Lung (tissue), 11 donors: ENCODE measurements at regions not wholly inside any gene's neighbourhood (a gene's known extent, or its start where the extent isn't known, plus 50 kb on each side); places are given as distances from the start of the nearest gene placed in this dataset.

ENCODE experiments used
- ATAC-seq: fragments of 200-7000 bp; cut with Tn5 transposase; one replicate; pipeline ENCODE4 v1.9.1; 2020; ENCODE audit warnings: moderate number of reproducible peaks; ENCODE audit not compliant: insufficient read depth, low FRiP score
- DNase-seq, 3 donors: peaks; one replicate each; pipeline ENCODE4 v3.0.0-alpha.2; 2013 to 2017
- H3K27ac ChIP-seq, 2 donors: one replicate each; pipeline ENCODE4 v1.5.1; 2013; ENCODE audit warnings: mild to moderate bottlenecking in 2 of 2, moderate library complexity in 2 of 2, control low read depth in 1 of 2, inconsistent platforms in 1 of 2, low read depth in 1 of 2, low read length in 1 of 2
- H3K27me3 ChIP-seq, 3 donors: one replicate each; pipeline ENCODE4 v1.5.1; 2013; ENCODE audit warnings: low read length in 2 of 3; ENCODE audit not compliant: control insufficient read depth in 3 of 3, insufficient read depth in 3 of 3
- H3K36me3 ChIP-seq, 4 donors: one replicate each; pipeline ENCODE4 v1.5.1; 2013; ENCODE audit warnings: low read length in 4 of 4, mild to moderate bottlenecking in 1 of 4, moderate library complexity in 1 of 4; ENCODE audit not compliant: control insufficient read depth in 4 of 4, insufficient read depth in 4 of 4
- H3K4me1 ChIP-seq, 5 donors: one replicate each; pipeline ENCODE4 v1.5.1; 2013; ENCODE audit warnings: low read length in 5 of 5, mild to moderate bottlenecking in 2 of 5, moderate library complexity in 1 of 5; ENCODE audit not compliant: control insufficient read depth in 5 of 5, insufficient read depth in 5 of 5
- H3K4me3 ChIP-seq: one replicate; pipeline ENCODE4 v1.5.1; 2013; ENCODE audit warnings: mild to moderate bottlenecking, control low read depth, moderate library complexity
- H3K9ac ChIP-seq, 2 donors: one replicate each; pipeline ENCODE4 v1.5.1; 2013; ENCODE audit warnings: low read length in 2 of 2, control low read depth in 1 of 2; ENCODE audit not compliant: insufficient read depth in 1 of 2
- H3K9me3 ChIP-seq, 4 donors: one replicate each; pipeline ENCODE4 v1.5.1; 2013; ENCODE audit warnings: low read length in 3 of 4, mild to moderate bottlenecking in 1 of 4, moderate library complexity in 1 of 4; ENCODE audit not compliant: control insufficient read depth in 4 of 4, insufficient read depth in 3 of 4
- WGBS, 2 donors: extraction: QIAGEN DNeasy Blood & Tissue Kit; methylation state at CpG; one replicate each; pipeline ENCODE4 v1.1.7; 2013; 5-methylcytosine and 5-hydroxymethylcytosine counted together
- TF ChIP-seq, protein P1 (sequence below): IDR thresholded peaks from 2 replicates; pipeline ENCODE4 v1.5.1; 2012; ENCODE audit warnings: mild to moderate bottlenecking; ENCODE audit errors: control extremely low read depth, extremely low read depth
- donor health status: control.
- donor health status: control.
- donor health status: Bipolar disorder and iron deficiency.
- donor health status: healthy.
- donor health status: DM: yes; HTN: yes; CAD: no.

DNA sequence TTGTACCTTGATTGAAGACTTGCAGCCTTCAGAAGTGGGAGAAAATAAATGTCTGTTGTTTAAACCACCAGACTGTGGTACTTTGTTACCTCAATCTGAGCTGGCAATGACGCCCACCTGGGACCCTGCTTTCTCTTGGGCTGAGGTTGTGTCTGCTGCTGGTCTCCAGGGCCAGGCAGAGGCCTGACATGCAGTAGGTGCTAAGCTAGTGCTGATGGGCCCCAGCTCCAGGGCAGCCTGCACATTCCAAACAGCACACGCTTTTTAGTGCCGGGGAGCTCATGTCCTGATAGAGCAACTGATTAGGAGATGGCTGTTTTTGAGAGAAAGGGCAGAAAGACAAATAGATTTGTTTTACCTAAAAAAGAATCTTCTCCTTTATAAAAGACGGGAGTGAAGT is 664.0 kb upstream of the HS6ST1 start:
- TF ChIP-seq, protein P1, sequence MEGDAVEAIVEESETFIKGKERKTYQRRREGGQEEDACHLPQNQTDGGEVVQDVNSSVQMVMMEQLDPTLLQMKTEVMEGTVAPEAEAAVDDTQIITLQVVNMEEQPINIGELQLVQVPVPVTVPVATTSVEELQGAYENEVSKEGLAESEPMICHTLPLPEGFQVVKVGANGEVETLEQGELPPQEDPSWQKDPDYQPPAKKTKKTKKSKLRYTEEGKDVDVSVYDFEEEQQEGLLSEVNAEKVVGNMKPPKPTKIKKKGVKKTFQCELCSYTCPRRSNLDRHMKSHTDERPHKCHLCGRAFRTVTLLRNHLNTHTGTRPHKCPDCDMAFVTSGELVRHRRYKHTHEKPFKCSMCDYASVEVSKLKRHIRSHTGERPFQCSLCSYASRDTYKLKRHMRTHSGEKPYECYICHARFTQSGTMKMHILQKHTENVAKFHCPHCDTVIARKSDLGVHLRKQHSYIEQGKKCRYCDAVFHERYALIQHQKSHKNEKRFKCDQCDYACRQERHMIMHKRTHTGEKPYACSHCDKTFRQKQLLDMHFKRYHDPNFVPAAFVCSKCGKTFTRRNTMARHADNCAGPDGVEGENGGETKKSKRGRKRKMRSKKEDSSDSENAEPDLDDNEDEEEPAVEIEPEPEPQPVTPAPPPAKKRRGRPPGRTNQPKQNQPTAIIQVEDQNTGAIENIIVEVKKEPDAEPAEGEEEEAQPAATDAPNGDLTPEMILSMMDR = no peak
- H3K27me3 ChIP-seq = no peaks in the 10 kb centered on the region

DNA sequence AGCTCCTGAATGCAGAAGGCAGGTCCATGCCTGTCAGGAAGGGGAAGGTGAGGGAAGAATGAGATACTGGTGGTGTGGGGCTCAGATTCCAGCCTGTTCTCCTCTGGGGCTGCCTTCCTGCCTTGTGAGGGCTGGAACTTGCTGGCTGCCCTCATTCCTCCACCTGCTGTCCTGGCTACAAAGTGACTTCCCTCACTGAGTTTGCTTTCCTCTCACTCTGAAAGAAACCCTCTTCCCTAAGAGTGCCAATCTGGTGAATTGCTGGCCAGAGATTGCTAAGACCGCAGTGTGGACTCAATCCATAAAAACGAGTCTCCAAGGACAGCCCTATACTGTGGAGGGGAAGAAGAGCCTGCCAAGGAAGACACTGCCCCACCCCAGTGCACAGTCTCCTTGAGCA is 664.4 kb upstream of the HS6ST1 start:
- TF ChIP-seq, protein P1 = no peak

More for the DNA sequence above, 664.0 kb upstream of the HS6ST1 start:
- Histone ChIP-seq H3K9ac (no peak overlapping the region), H3K9me3 (no peaks in the 10 kb centered on the region), H3K4me3 (no peak overlapping the region), H3K27ac (no peak overlapping the region), H3K4me1 (no peaks in the 10 kb centered on the region), H3K36me3 (no peaks in the 10 kb centered on the region)
- WGBS, 2 donors = 82 to 91% methylated on average over 4 of the region's 4 CpGs
- ATAC-seq = no peak
- no peak for DNase-seq

DNA sequence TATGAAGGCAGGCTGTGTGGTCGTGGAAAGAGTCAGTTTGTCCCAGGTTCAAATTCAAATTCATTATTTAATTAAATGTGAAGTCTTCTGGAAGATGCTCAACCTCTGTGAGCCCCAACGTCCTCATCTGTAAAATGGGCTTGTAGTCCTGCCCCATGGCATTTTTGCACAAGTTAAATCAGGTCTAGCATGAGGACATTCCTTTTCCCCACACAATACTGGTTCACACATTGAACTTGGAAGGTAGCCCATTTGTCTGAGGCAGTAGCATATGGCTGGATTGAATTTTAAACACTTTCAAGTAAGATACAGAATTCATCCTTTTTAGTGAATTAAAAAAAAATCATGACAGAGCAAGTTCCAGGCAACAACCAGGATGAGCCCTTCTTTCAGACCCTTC is 665.4 kb upstream of the HS6ST1 start:
- H3K4me3 ChIP-seq = no peak overlapping the region
- no peak overlapping the region for H3K27ac ChIP-seq
- H3K9ac ChIP-seq = no peak overlapping the region
- H3K36me3 ChIP-seq = no peaks in the 10 kb centered on the region
- no peak for DNase-seq
- no peaks in the 10 kb centered on the region for H3K4me1 ChIP-seq
- H3K9me3 ChIP-seq = no peaks in the 10 kb centered on the region
- ATAC-seq = no peak
- H3K27me3 ChIP-seq = no peaks in the 10 kb centered on the region
- TF ChIP-seq, protein P1 = no peak
- WGBS, 2 donors = 72 to 76% methylated on average over 2 of the region's 2 CpGs

More for the DNA sequence above, 664.4 kb upstream of the HS6ST1 start:
- ATAC-seq = no peak
- no peaks in the 10 kb centered on the region for H3K9me3 ChIP-seq
- no peaks in the 10 kb centered on the region for H3K27me3 ChIP-seq
- WGBS, 2 donors = 54 to 78% methylated on average over 2 of the region's 2 CpGs
- no peak overlapping the region for H3K27ac ChIP-seq
- no peaks in the 10 kb centered on the region for H3K4me1 ChIP-seq
- no peak overlapping the region for H3K9ac ChIP-seq
- no peaks in the 10 kb centered on the region for H3K36me3 ChIP-seq
- no peak overlapping the region for H3K4me3 ChIP-seq
- no peak for DNase-seq

DNA sequence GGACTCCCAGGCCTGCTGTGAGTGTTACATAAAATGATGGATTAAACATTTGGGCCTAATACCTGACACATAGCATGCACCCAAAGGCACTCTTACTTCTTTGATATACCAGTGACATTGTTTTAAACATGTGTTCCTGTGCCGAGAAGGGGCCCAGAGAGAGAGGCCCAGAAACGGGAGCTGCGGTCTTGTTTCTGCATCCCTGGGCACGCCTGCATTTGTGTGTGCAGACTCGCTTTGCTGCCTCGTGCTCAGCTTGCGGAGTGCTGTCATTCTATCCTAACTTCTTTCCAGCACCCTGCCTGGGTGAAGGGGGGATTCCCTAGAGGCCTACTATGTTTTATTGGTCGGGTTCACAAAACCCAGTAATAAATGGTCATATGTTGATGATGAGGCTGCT is 666.2 kb upstream of the HS6ST1 start:
- no peak for ATAC-seq
- WGBS, 2 donors = 88 to 90% methylated on average over 8 of the region's 8 CpGs
- Histone ChIP-seq H3K9ac (no peak overlapping the region), H3K9me3 (no peaks in the 10 kb centered on the region), H3K27ac (no peak overlapping the region), H3K36me3 (no peaks in the 10 kb centered on the region), H3K27me3 (no peaks in the 10 kb centered on the region), H3K4me1 (no peaks in the 10 kb centered on the region), H3K4me3 (no peak overlapping the region)
- TF ChIP-seq, protein P1 = no peak
- DNase-seq = no peak
